ENCODE measurements at regions not wholly inside any gene's neighbourhood (a gene's known extent, or its start where the extent isn't known, plus 50 kb on each side); places are given as distances from the start of the nearest gene placed in this dataset.

GRCh38 chr2:150587547-150588505 is 100.4 kb upstream of the RND3 start:
- TF ChIP-seq, protein P1, sequence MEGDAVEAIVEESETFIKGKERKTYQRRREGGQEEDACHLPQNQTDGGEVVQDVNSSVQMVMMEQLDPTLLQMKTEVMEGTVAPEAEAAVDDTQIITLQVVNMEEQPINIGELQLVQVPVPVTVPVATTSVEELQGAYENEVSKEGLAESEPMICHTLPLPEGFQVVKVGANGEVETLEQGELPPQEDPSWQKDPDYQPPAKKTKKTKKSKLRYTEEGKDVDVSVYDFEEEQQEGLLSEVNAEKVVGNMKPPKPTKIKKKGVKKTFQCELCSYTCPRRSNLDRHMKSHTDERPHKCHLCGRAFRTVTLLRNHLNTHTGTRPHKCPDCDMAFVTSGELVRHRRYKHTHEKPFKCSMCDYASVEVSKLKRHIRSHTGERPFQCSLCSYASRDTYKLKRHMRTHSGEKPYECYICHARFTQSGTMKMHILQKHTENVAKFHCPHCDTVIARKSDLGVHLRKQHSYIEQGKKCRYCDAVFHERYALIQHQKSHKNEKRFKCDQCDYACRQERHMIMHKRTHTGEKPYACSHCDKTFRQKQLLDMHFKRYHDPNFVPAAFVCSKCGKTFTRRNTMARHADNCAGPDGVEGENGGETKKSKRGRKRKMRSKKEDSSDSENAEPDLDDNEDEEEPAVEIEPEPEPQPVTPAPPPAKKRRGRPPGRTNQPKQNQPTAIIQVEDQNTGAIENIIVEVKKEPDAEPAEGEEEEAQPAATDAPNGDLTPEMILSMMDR (IDR thresholded peaks at IDR 0.05; ENCODE audit: low read depth, low read length): no peak
- no peak for TF ChIP-seq POLR2A (IDR thresholded peaks at IDR 0.05; ENCODE audit: extremely low read depth, insufficient read length)
- TF ChIP-seq MAX (IDR thresholded peaks at IDR 0.05; ENCODE audit: low read depth, low read length): no peak
- no peak for TF ChIP-seq MYC (IDR thresholded peaks at IDR 0.05; ENCODE audit: low read depth, low read length)

Measured in NB4 (cell line).